Gastrocnemius medialis (tissue), 4 donors: ENCODE measurements at regions not wholly inside any gene's neighbourhood (a gene's known extent, or its start where the extent isn't known, plus 50 kb on each side); places are given as distances from the start of the nearest gene placed in this dataset.

Source experiments
- POLR2A ChIP-seq, 2 donors: fragments of 450-650 bp; IDR thresholded peaks; one replicate each; pipeline ENCODE4 v1.6.1; 2017; ENCODE audit warnings: antibody characterized with exemption in 2 of 2, mild to moderate bottlenecking in 2 of 2, moderate library complexity in 2 of 2
- TF ChIP-seq, protein P1 (sequence below), 5 experiments: fragments of 450-650 bp in 3 of 5; fragments of 200-600 bp in 2 of 5; sonication (generic) in 2 of 5; IDR thresholded peaks in 4 of 5; conservative IDR thresholded peaks in 1 of 5; 1 replicate in 4 of 5; 2 replicates in 1 of 5; pipeline ENCODE4 v1.5.1; 2016 to 2019; ENCODE audit warnings: antibody characterized with exemption in 5 of 5, mild to moderate bottlenecking in 3 of 5, moderate library complexity in 3 of 5

DNA sequence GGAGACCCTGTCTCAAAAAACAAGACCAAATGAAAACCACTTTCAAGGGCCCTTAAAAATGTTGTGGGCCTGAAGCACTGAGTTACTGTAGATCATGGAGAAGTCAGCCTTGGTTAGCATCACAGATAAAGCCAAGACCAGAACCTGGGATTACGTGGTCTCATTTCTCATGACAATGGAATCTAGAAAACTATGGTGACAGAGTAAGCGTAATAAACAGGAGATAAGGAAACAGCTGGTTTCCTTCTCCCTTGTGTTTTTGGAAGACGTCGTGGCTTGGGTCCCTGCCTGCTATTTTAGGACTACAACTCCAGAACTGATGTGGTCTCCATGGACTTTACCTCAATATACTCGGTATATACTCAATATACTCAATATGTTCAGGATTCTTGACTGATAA is 180.7 kb upstream of the ZFHX3 start:
- TF ChIP-seq, protein P1, sequence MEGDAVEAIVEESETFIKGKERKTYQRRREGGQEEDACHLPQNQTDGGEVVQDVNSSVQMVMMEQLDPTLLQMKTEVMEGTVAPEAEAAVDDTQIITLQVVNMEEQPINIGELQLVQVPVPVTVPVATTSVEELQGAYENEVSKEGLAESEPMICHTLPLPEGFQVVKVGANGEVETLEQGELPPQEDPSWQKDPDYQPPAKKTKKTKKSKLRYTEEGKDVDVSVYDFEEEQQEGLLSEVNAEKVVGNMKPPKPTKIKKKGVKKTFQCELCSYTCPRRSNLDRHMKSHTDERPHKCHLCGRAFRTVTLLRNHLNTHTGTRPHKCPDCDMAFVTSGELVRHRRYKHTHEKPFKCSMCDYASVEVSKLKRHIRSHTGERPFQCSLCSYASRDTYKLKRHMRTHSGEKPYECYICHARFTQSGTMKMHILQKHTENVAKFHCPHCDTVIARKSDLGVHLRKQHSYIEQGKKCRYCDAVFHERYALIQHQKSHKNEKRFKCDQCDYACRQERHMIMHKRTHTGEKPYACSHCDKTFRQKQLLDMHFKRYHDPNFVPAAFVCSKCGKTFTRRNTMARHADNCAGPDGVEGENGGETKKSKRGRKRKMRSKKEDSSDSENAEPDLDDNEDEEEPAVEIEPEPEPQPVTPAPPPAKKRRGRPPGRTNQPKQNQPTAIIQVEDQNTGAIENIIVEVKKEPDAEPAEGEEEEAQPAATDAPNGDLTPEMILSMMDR (IDR thresholded peaks at IDR 0.05 in 4 of 5, conservative IDR thresholded peaks at IDR 0.05 in 1 of 5): no peak
- no peak for TF ChIP-seq POLR2A (IDR thresholded peaks at IDR 0.05)
